HEK293 (cell line): ENCODE measurements at regions not wholly inside any gene's neighbourhood (a gene's known extent, or its start where the extent isn't known, plus 50 kb on each side); places are given as distances from the start of the nearest gene placed in this dataset.
A peak's percentile ranks its signal among the peaks of the same experiment; 100 is the strongest.
"Not testable (repeated sequence)": the region's sequence is repeated elsewhere in the genome, so short reads cannot be mapped to it uniquely, and the experiment has no call there.

ENCODE experiments used
- CTCF ChIA-PET: fragments of 350-600 bp; formaldehyde crosslinking; extraction: SDS; loops from one replicate; lab custom pipeline; 2021; ENCODE audit warnings: antibody characterized with exemption; lab: Yijun Ruan, JAX
- POLR2A ChIA-PET: fragments of 300-600 bp; formaldehyde crosslinking; extraction: SDS; loops from one replicate; lab custom pipeline; 2020; ENCODE audit warnings: antibody characterized with exemption, inconsistent platforms; lab: Yijun Ruan, JAX
- H3K27ac ChIP-seq: fragments of 200-500 bp; sonication (Bioruptor generic); 2 replicates; pipeline ENCODE4 v1.5.1; 2014; ENCODE audit warnings: low read depth, low read length, control low read depth, inconsistent platforms; ENCODE audit errors: extremely low read depth
- H3K36me3 ChIP-seq, 2 experiments: fragments of 200-500 bp in 1 of 2; sonication (Bioruptor generic) in 1 of 2; 1 replicate in 1 of 2; 2 replicates in 1 of 2; pipeline ENCODE4 v1.5.1; 2014 to 2017; ENCODE audit warnings: inconsistent platforms in 2 of 2, low read length in 2 of 2; ENCODE audit not compliant: control insufficient read depth in 2 of 2, insufficient read depth in 1 of 2
- H3K4me1 ChIP-seq: fragments of 200-500 bp; sonication (Bioruptor generic); 2 replicates; pipeline ENCODE4 v1.5.1; 2014; ENCODE audit warnings: mild to moderate bottlenecking, low read length, inconsistent platforms; ENCODE audit not compliant: control insufficient read depth, insufficient read depth
- H3K4me3 ChIP-seq: 2 replicates; pipeline ENCODE4 v1.5.1; 2011; ENCODE audit warnings: low read depth, mild to moderate bottlenecking, control low read depth, low read length, moderate library complexity
- H3K9me3 ChIP-seq: fragments of 200-500 bp; sonication (Bioruptor generic); 2 replicates; pipeline ENCODE4 v1.5.1; 2014; ENCODE audit warnings: low read depth, low read length, inconsistent platforms; ENCODE audit not compliant: control insufficient read depth, insufficient read depth
- MEIS1 ChIP-seq: sonication (generic); formaldehyde crosslinking; IDR thresholded peaks from 2 replicates; pipeline ENCODE4 v1.8.1; 2022; ENCODE audit warnings: missing genetic modification reagents, mild to moderate bottlenecking, borderline replicate concordance
- ZBTB48 ChIP-seq: fragments of 450-650 bp; formaldehyde crosslinking; IDR thresholded peaks from 2 replicates; pipeline ENCODE4 v1.5.1; 2016; ENCODE audit warnings: missing biosample characterization, missing genetic modification characterization
- ZBTB7A ChIP-seq: fragments of 450-650 bp; formaldehyde crosslinking; IDR thresholded peaks from 2 replicates; pipeline ENCODE4 v1.5.1; 2016; ENCODE audit warnings: low read depth, missing biosample characterization, missing genetic modification characterization
- ZFHX2 ChIP-seq: fragments of 450-650 bp; formaldehyde crosslinking; conservative IDR thresholded peaks from 2 replicates; pipeline ENCODE4 v1.5.1; 2016; ENCODE audit warnings: missing biosample characterization, missing genetic modification characterization
- ZIC2 ChIP-seq: fragments of 450-650 bp; formaldehyde crosslinking; IDR thresholded peaks from 2 replicates; pipeline ENCODE4 v1.5.1; 2016; ENCODE audit warnings: missing biosample characterization, missing genetic modification characterization
- ZNF311 ChIP-seq: fragments of 450-650 bp; formaldehyde crosslinking; IDR thresholded peaks from 2 replicates; pipeline ENCODE4 v1.5.1; 2017; ENCODE audit warnings: missing biosample characterization, missing genetic modification characterization, borderline replicate concordance
- ZNF48 ChIP-seq: fragments of 450-650 bp; formaldehyde crosslinking; IDR thresholded peaks from 2 replicates; pipeline ENCODE4 v1.5.1; 2016; ENCODE audit warnings: missing biosample characterization, missing genetic modification characterization
- TF ChIP-seq, protein P1 (sequence below): fragments of 450-650 bp; formaldehyde crosslinking; optimal IDR thresholded peaks from 2 replicates; pipeline ENCODE3; 2016; ENCODE audit warnings: missing biosample characterization, mild to moderate bottlenecking, missing genetic modification characterization
- TF ChIP-seq, protein P2 (sequence below): fragments of 450-650 bp; IDR thresholded peaks from 2 replicates; pipeline ENCODE4 v1.5.1; 2018; ENCODE audit warnings: missing biosample characterization, mild to moderate bottlenecking, missing genetic modification characterization
- TF ChIP-seq, protein P3 (sequence below): sonication (generic); formaldehyde crosslinking; IDR thresholded peaks from 2 replicates; pipeline ENCODE4 v1.8.1; 2022; ENCODE audit warnings: mild to moderate bottlenecking, moderate library complexity, missing genetic modification reagents
- TF ChIP-seq, protein P4 (sequence below): fragments of 450-650 bp; formaldehyde crosslinking; IDR thresholded peaks from 2 replicates; pipeline ENCODE4 v1.5.1; 2017; ENCODE audit warnings: missing biosample characterization, missing genetic modification characterization
- TF ChIP-seq, protein P5 (sequence below): fragments of 450-650 bp; formaldehyde crosslinking; IDR thresholded peaks from 2 replicates; pipeline ENCODE4 v1.5.1; 2016; ENCODE audit warnings: missing biosample characterization, missing genetic modification characterization

DNA sequence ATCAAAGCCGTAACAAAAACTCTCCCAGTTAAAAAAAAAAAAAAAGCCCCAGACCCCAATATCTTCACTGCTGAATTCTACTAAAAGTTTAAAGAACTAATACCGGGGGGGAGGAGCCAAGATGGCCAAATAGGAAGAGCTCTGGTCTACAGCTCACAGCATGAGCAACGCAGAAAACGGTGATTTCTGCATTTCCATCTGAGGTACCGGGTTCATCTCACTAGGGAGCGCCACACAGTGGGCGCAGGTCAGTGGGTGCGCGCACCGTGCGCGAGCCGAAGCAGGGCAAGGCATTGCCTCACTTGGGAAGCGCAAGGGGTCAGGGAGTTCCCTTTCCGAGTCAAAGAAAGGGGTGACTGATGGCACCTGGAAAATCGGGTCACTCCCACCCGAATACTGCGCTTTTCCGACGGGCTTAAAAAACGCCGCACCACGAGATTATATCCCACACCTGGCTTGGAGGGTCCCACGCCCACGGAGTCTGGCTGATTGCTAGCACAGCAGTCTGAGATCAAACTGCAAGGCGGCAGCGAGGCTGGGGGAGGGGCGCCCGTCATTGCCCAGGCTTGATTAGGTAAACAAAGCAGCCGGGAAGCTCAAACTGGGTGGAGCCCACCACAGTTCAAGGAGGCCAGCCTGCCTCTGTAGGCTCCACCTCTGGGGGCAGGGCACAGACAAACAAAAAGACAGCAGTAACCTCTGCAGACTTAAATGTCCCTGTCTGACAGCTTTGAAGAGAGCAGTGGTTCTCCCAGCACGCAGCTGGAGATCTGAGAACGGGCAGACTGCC lies 192.8 kb downstream of the AKAIN1 start:
- TF ChIP-seq ZFHX2 (tag by site-specific recombination) = 0 out of 2 replicates have a peak, but pooled peaks have one; percentile 16
- TF ChIP-seq, protein P1, sequence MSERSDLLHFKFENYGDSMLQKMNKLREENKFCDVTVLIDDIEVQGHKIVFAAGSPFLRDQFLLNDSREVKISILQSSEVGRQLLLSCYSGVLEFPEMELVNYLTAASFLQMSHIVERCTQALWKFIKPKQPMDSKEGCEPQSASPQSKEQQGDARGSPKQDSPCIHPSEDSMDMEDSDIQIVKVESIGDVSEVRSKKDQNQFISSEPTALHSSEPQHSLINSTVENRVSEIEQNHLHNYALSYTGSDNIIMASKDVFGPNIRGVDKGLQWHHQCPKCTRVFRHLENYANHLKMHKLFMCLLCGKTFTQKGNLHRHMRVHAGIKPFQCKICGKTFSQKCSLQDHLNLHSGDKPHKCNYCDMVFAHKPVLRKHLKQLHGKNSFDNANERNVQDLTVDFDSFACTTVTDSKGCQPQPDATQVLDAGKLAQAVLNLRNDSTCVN (tag by site-specific recombination) = peak; percentile 36
- TF ChIP-seq ZBTB48 (tag by site-specific recombination) = peak; percentile 68; the same call in 1 of the 2 replicates
- H3K36me3 ChIP-seq, H3K4me1 ChIP-seq, POLR2A ChIA-PET, H3K27ac ChIP-seq, H3K9me3 ChIP-seq: not testable (repeated sequence)
- peak overlapping the region; percentile 30 for H3K4me3 ChIP-seq
- CTCF ChIA-PET = interaction anchor here (1.8 kb wide), 1 partner anchor 19 kb away, joined by 4 read pairs; no protein-coding TSS in a partner anchor

DNA sequence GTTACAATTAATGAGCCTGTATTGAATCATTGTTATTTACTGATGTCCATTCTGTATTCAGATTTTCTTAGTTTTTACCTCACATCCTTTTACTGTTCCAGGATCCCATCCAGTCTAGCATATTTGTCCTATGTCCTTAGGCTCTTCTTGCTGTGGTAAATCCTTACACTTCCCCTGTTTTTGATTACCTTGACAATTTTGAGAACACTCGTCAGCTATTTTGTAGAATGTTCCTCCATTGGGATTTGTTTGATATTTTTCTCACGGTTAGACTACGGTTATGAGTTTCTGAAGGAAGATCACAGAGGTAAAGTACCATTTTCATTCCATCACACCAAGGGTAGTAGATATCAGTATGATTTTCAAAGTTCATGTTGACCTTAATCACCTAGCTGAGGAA lies 202.3 kb downstream of the AKAIN1 start:
- Histone ChIP-seq H3K27ac (no peak overlapping the region), H3K9me3 (no peaks in the 10 kb centered on the region), H3K4me1 (no peaks in the 10 kb centered on the region), H3K36me3 (no peaks in the 10 kb centered on the region), H3K4me3 (no peak overlapping the region)
- POLR2A ChIA-PET = no interaction called here
- TF ChIP-seq, protein P2, sequence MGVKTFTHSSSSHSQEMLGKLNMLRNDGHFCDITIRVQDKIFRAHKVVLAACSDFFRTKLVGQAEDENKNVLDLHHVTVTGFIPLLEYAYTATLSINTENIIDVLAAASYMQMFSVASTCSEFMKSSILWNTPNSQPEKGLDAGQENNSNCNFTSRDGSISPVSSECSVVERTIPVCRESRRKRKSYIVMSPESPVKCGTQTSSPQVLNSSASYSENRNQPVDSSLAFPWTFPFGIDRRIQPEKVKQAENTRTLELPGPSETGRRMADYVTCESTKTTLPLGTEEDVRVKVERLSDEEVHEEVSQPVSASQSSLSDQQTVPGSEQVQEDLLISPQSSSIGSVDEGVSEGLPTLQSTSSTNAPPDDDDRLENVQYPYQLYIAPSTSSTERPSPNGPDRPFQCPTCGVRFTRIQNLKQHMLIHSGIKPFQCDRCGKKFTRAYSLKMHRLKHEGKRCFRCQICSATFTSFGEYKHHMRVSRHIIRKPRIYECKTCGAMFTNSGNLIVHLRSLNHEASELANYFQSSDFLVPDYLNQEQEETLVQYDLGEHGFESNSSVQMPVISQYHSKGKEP (tag by site-specific recombination) = no peak
- no peak for TF ChIP-seq ZIC2 (tag by site-specific recombination)
- TF ChIP-seq, protein P3, sequence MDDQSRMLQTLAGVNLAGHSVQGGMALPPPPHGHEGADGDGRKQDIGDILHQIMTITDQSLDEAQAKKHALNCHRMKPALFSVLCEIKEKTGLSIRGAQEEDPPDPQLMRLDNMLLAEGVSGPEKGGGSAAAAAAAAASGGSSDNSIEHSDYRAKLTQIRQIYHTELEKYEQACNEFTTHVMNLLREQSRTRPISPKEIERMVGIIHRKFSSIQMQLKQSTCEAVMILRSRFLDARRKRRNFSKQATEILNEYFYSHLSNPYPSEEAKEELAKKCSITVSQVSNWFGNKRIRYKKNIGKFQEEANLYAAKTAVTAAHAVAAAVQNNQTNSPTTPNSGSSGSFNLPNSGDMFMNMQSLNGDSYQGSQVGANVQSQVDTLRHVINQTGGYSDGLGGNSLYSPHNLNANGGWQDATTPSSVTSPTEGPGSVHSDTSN (CRISPR knock-in tag) = no peak
- TF ChIP-seq ZNF311 = no peak
- no peak for TF ChIP-seq ZBTB7A (tag by site-specific recombination)
- no peak for TF ChIP-seq MEIS1 (CRISPR knock-in tag)
- TF ChIP-seq, protein P4, sequence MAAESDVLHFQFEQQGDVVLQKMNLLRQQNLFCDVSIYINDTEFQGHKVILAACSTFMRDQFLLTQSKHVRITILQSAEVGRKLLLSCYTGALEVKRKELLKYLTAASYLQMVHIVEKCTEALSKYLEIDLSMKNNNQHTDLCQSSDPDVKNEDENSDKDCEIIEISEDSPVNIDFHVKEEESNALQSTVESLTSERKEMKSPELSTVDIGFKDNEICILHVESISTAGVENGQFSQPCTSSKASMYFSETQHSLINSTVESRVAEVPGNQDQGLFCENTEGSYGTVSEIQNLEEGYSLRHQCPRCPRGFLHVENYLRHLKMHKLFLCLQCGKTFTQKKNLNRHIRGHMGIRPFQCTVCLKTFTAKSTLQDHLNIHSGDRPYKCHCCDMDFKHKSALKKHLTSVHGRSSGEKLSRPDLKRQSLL = no peak
- no peak for TF ChIP-seq ZNF48
- TF ChIP-seq, protein P5, sequence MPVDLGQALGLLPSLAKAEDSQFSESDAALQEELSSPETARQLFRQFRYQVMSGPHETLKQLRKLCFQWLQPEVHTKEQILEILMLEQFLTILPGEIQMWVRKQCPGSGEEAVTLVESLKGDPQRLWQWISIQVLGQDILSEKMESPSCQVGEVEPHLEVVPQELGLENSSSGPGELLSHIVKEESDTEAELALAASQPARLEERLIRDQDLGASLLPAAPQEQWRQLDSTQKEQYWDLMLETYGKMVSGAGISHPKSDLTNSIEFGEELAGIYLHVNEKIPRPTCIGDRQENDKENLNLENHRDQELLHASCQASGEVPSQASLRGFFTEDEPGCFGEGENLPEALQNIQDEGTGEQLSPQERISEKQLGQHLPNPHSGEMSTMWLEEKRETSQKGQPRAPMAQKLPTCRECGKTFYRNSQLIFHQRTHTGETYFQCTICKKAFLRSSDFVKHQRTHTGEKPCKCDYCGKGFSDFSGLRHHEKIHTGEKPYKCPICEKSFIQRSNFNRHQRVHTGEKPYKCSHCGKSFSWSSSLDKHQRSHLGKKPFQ = no peak
- CTCF ChIA-PET = no interaction called here
